HG03139 (cell line): ENCODE measurements at regions not wholly inside any gene's neighbourhood (a gene's known extent, or its start where the extent isn't known, plus 50 kb on each side); places are given as distances from the start of the nearest gene placed in this dataset.
A peak's percentile ranks its signal among the peaks of the same experiment; 100 is the strongest.
"Not testable (repeated sequence)": the region's sequence is repeated elsewhere in the genome, so short reads cannot be mapped to it uniquely, and the experiment has no call there.

Source experiments
- ATAC-seq: cut with Tn5 transposase; IDR thresholded peaks from one replicate; pipeline ENCODE4 v1.9.1; 2021; ENCODE audit not compliant: unreplicated experiment

DNA sequence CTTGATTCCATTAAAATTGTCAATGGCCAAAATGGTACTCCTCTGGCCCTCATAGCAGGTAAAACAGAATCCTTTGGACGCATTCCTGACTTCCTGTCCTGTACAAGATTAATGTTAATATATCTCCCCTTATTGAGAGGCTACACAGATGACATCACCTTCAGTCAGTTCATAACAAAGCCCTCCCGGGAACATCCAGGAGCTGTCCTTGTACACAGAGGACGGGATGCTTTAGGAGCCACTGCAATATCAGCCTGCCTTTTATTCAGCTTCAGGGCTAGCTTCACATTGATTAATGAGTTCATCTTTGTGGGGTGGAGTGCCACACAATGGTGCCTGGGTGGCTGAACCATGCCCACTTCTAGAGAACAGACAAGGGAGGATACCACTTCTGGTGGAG lies 235.1 kb downstream of the NRIP1 start:
- ATAC-seq = no peak

DNA sequence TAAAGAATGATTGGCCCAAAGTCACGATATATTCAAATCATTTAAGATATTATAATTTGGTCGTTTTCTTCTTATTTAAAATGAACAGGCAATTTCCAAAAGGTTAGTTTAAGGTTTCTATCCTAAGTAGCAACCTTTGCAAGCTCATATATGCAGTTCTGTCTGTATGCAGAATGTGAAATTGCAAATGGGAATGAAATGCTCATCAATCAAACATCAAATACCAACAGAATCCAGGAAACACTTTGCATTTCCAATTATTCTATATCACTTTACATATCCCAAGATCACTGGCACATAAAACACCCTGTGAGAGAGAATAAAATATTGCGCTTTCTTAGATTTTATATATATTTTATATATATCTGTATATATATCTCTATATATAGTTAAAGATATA lies 237.3 kb downstream of the NRIP1 start:
- no peak for ATAC-seq

DNA sequence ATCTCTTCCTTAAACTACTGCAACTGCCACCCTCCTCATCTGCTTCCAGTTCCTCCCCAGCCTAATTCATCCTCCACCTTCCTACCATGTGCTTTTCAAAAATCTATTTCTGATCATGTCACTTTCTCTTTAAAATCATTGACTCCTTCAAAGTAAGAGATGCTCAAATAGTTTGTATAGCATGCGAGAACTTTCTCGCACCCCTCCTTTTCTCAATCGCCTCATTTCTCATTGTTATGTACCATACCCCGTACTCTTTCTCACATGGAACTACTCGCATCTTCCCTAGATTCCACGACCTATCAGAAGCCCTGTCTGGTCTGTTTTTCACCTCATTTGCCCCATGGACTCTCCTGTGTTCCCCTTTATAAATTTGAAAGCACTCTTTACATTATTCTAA lies 238.2 kb downstream of the NRIP1 start:
- no peak for ATAC-seq

DNA sequence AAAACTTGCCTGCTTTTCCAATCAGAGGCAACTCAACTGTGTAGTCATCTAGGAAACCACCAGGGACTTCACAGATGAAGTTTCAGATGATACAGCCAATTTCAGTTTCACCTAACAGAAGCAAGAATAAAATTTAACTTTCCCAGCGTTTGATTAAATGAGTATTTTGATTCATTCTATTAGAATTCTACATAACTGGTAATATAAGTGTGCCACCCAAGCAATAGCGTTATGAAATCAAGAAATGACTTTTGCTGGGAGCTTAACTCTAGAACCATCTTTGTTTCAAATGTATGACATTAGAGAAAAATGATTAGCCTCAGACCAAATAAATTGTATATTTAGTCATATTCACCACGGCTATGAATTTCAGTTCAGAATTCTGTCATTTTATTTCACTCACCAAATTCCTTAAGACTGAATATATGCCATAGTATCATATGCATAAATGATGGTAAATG lies 239.3 kb downstream of the NRIP1 start:
- no peak for ATAC-seq

DNA sequence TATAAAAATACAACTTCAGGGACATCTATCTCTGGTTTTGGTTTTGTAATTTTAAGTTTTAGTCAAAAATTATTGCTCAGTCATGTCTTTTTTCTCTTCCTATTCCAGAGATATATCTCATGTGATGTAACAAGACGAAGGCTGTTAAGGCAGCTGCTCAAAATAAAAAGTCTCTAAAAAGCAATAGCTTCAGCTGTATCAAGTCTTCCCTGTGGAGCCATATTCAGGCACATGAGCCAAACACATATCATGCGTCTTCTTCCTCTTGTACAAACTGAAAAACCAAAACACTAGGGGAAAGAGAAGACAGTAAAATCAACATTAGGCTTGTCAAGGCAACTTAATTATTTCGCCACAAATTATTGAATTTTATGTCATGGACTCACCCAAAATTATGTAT lies 240.7 kb downstream of the NRIP1 start:
- no peak for ATAC-seq

DNA sequence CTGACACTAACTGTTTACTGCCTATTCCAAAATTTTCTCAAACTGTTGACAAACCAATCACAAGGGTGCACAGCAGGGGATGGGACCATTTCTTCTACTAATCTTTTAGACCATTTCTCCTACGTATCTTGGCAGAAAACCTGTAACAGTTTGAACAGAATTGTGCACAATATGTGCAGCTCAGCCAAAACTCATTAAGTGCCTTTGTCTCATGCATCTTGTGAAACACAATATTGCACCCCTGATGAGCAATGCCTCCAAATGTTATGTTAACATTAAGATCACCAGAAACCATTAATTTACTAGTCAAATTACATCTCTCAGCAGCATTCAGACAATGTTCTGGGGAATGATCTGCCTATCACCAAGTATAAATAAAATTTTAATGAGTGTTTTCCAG lies 247.5 kb downstream of the NRIP1 start:
- no peak for ATAC-seq

DNA sequence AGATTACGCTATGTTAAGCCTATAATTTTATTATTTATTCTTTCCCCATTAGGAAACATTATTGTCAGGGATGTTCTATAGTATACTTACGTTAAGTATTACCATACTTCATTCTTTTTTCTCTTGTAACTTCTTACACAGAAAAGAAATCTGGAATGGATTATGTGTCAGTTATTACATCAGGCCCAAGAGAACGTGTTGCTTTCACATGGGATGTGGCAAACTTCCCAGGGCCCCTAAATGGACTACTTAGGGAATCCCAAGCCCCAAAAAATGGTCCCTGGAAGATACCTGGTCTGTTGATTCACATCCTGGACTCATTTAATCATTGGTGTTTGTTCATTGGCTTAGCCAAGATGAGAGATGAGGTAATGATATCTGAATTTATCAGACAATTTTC lies 249.8 kb downstream of the NRIP1 start:
- no peak for ATAC-seq

DNA sequence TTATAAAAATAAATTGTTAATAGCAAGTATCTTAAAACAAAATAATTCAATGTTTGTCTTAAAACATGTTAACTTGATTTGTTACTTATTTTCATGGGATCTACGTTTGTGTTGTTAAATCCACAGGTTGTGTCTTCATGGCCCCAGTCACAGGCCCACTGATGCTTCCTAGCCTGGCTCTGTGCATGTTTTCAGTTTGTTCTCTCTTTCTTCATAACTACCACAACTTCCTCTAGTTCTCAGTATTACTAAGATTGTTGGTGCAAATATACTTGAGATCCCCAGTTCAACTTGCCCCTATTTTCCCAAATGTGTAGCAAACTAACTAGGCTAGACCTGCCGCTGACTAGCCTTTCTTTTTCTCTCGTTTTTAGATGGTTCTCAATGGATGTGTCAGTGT lies 250.5 kb downstream of the NRIP1 start:
- ATAC-seq = no peak

DNA sequence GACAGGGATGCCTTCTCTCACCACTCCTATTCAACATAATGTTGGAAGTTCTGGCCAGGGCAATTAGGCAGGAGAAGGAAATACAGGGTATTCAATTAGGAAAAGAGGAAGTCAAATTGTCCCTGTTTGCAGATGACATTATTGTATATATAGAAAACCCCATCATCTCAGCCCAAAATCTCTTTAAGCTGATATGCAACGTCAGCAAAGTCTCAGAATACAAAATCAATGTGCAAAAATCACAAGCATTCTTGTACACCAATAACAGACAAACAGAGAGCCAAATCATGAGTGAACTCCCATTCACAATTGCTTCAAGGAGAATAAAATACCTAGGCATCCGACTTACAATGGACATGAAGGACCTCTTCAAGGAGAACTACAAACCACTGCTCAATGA lies 258.1 kb upstream of the SAMSN1 start:
- ATAC-seq = not testable (repeated sequence)

DNA sequence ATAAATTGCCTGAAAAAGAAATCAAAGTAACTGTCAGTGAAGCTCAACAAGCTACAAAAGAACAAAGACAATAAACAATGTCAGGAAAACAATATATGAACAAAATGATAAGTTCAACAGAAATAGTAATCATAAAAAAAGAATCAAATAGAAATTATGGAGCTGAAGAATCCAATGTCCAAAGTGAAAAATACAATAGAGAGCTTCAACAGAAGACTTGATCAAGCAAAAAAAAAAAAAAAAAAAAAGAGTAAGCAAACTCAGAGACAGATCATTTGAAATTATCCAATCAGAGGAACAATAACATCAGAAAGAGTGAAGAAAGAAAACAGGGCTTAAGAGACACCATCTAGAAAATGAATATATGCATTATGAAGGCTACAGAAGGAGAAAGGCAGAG lies 251.4 kb upstream of the SAMSN1 start:
- no peak for ATAC-seq

DNA sequence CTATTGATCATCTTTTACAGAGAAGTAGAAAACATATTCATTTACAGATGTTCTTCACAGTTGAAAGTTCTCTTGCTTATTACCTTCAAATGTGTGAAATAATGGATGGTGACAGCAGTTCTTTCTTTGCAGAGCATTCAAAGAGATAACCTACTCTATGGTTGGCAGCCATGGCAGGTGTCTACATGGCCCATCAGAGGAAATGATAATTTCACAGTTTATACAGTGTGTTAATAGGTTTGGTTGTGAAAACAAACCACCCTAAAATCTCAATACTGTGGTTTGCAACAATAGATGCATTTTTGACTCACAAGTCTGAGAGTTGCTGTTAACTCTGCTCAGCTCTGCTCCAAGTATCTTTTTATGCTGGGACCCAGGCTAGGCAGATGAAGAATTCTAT lies 241.2 kb upstream of the SAMSN1 start:
- ATAC-seq = no peak

DNA sequence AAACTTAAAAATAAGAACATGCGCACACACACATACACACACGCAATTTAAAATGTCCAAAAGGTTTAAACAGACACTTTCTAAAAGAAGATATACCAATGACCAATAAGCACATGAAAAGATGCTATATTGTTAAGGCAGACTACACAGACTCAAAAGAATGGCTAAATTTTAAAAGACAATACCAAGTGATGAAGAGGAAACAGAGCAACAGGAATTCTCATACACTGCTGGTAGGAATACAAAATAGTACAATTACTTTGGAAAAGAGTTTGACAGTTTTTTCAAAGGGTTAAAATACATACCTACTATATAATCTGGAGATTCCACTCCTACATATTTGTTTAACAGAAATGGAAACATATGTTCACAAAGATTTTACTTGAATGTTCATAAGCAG lies 239.6 kb upstream of the SAMSN1 start:
- no peak for ATAC-seq

DNA sequence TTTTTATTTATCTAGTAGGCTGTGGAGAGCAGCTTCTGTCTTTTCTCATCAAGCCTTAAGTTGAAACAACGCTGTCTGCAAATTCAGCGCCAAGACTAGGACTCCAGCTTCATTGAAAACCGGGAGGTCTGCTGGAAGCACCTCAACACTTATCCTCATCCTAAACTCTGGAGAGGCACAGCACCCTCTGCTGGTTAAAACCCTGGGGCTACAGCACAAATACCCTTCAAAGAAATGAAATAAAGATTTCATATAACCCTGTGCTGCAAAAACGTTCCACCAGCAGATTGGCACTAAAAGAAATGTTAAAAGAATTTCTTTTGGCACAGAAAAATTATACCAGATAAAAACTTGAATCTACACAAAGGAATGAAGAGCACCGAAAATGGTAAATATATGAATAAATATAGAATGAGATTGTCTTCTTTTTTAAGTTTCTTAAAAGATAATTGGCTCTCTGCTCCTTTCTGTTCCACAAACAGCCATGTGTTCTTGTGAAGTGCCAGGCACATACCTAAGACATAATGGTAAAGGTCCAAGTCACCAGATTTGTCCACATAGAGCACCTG lies 227.7 kb upstream of the SAMSN1 start:
- no peak for ATAC-seq

DNA sequence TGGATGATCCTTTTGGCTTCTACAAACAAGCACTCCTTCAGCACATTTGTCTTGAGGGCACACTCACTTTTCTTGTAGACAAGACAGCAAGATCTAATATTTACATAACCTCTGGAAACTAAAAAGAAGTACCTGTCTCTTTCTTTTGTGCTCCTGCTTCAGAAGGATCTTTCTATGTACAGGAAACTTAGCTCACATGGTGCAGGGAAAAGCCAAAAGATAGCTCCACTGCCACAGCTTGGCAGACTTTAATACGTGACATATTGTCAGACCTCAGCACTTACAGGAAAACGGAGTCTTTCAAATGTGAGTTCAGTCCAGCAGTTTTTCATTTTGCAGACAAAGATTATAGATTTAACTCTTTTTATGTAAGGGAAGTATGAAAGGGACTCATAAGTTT lies 225.5 kb upstream of the SAMSN1 start:
- ATAC-seq = no peak

DNA sequence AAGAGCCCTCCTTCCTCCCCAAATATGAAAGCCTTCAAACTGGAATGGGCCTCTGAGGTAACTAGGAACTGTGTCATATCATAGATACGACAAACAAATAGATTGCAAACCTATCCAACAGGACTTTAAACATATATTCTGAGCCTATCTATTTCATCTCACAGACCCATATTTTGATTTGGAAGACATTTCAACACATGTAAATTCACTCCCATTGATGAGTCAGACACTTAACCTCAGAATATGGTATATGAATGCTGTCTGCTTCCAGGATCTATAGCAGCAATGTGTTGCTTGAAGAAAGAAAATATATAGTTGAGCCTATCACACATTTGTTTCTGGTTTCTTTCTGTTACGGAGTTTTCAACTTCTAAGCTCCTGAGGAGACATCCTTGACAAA lies 221.9 kb upstream of the SAMSN1 start:
- ATAC-seq = no peak

DNA sequence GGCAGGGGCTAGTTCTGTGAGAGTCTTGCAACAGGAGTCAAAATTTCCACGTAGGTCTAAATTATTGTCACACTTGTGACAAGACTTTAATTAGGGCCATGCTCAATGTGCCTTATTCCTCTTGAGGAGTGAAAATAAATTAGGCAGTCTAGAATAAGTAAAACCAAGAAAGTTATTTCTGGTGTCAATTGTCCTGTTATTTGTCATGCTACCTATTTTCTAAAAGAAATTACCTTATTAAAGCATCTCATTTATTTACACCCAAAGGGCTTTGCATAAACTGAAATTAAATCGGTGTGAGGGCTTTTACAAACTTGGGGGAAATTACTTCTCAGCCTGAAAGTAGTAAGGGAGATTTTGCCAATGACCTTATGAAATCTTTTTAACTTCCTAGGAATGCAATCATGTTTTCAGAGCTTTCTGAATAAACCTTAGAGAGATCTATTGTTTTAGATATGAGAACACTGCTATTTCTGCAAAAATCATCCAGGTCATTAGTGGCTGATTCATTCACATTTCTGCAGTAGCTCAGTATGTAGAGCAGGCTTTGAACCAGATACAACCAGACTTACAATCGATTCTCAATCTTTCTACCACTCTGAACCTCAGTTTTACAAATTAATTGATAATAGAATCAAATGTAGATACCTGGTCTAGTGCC lies 221.2 kb upstream of the SAMSN1 start:
- ATAC-seq = no peak

DNA sequence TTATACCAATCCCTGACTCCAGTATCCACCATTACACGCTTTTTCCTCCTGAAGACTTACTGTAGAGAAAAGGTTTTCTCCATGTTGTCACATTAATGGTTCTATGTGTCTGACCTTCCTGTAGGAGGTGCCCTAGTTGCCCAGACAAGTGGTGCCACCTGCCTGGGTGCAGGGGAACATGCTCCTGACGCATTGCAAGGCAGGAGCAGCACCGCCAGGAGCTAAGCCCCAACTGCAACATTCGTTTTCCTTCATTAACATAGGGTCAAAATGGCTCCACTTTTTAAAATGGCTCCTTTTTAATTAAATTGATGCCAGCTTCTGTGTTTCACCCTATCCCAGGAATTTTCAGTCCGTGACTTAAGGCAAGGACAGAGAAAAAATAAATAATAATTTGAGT lies 220.1 kb upstream of the SAMSN1 start:
- no peak for ATAC-seq

DNA sequence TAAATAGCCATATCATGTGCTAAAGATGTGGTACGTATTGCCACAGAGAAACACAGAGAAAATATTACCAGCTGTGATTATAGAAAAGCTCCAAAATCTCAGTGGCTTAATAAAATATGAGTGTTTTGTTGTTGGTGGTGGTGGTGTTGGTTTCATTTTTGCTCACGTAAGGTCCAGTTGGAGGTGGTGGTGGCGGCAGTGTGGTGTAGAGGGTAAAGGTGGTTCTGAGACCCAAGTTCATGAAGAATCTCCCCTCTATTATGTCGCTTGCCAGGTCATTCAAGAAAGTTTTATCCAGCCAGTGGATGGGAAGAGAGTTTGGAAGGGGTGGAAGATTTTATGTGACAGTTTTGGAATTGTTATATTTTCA lies 217.6 kb upstream of the SAMSN1 start:
- ATAC-seq = peak; percentile 30

DNA sequence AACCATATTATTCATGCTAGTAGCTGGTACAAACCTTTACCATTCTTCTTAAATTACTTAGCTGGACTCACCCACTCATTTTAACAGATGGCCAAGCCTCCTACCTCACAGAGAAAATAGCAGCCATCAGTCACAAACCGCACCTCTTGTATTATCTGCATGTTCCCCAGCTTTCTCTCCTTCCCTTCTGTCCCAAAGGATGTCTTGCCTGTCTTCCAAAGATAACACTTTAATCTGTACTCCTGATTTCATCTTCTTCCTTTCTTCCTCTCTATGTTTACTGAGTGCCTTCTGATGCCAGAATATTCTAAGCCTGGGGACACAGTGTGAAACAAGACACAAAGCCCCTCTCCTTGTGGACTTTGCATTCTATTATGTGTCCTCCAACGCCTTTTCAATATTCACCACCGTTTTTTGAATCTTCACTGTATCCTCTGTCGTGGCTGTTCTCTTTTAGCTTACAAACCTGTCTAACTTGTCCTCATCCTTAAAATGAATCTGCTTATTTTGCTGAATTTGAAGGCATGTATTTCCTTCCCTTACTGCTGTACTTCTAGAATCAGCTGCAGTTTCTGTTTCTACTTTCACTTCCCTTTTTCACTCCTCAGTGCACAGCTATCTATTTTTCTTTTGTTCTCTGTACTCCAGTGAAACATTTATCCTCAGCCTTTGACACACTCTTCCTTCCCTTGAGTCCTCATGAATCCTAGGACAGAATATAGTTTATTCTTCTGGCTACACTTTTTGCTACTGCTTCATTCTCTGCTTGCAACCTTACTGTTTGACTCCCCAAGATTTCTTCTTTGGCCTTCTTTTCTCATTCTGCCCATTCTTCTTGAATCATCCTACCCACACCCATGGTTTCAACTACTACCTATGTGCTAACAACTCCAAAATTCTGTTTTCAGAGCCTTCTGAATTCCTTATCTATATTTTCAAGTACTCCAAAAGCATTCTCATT lies 216.9 kb upstream of the SAMSN1 start:
- ATAC-seq = peak; percentile 92

DNA sequence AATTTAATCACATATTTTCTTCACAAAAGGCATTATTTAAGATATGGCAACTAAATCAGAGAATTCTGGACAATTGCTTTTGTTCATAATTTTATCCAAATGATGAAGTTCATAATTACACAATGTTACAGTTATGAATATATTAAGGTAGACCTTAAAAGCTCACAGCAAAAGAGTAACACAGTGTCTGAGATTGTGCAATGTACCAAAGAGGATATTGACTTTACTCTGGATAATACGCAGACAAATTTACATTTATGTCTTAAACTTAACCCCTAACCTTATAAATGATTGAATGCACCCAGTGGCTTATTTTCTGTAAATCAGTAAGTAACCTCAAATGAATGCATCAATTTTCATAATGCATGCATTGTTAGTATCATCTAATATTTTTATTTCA lies 216.2 kb upstream of the SAMSN1 start:
- ATAC-seq = no peak

DNA sequence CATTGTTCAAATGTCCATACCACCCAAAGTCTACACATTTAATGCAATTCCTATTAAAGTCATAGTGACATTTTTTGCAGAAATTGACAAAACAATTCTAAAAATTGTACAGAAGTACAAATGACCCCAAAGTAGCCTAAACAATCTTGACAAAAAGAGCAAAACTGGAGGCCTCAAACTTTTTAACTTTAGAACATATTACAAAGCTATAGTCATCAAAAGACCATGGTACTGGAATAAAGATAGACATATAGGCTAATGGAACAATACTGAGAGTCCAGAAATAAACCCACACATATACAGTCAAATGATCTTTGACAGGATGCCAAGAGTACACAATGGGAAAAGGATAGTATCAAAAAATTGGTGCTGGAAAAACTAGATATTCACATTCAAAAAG lies 213.2 kb upstream of the SAMSN1 start:
- no peak for ATAC-seq

DNA sequence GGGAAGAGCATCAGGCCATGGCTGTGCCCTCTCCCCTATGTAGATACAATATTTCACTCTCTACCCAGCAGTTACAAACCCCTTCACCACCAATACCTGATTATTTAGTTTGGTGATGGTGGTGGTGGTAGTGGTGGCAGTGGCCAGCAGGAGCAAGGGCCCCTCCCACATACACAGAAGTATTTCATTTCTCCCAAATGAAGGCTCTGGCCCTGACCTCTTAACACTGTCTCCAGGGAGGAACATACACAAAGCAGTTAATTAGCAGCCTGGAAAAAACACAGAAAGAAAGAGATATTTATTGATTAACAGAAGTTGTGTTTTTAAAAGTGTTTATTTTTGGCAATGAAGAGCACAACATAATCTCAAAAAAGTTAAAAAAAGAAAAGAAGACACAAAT lies 212.7 kb upstream of the SAMSN1 start:
- no peak for ATAC-seq
